GM21528 (cell line): ENCODE measurements at regions not wholly inside any gene's neighbourhood (a gene's known extent, or its start where the extent isn't known, plus 50 kb on each side); places are given as distances from the start of the nearest gene placed in this dataset.
A peak's percentile ranks its signal among the peaks of the same experiment; 100 is the strongest.
"Not testable (repeated sequence)": the region's sequence is repeated elsewhere in the genome, so short reads cannot be mapped to it uniquely, and the experiment has no call there.

Experiments
- ATAC-seq: cut with Tn5 transposase; IDR thresholded peaks from one replicate; pipeline ENCODE4 v1.9.1; 2021; ENCODE audit warnings: mild to moderate bottlenecking, moderate library complexity; ENCODE audit not compliant: unreplicated experiment, low FRiP score

- ATAC-seq: no peak
Measured at GRCh38 chr13:103676329-103676728, 610.1 kb upstream of the SLC10A2 start.

- ATAC-seq: no peak
Measured at GRCh38 chr13:103671547-103671946, 605.3 kb upstream of the SLC10A2 start.

- no peak for ATAC-seq
Measured at GRCh38 chr13:103663996-103664395, 597.8 kb upstream of the SLC10A2 start.

- no peak for ATAC-seq
Measured at GRCh38 chr13:103656311-103656710, 590.1 kb upstream of the SLC10A2 start.

GRCh38 chr13:103640606-103641005, 574.4 kb upstream of the SLC10A2 start:
- ATAC-seq: no peak

- no peak for ATAC-seq
Measured at GRCh38 chr13:103639326-103639725, 573.1 kb upstream of the SLC10A2 start.

- no peak for ATAC-seq
Measured at GRCh38 chr13:103638706-103639105, 572.5 kb upstream of the SLC10A2 start.

- no peak for ATAC-seq
Measured at GRCh38 chr13:103634066-103634465, 567.8 kb upstream of the SLC10A2 start.

GRCh38 chr13:103625194-103625593, 559.0 kb upstream of the SLC10A2 start:
- no peak for ATAC-seq

- no peak for ATAC-seq
Measured at GRCh38 chr13:103618151-103618550, 551.9 kb upstream of the SLC10A2 start.

GRCh38 chr13:103615771-103616170, 549.6 kb upstream of the SLC10A2 start:
- ATAC-seq: no peak

- ATAC-seq: no peak
Measured at GRCh38 chr13:103614761-103615160, 548.5 kb upstream of the SLC10A2 start.

- ATAC-seq: peak; percentile 84
Measured at GRCh38 chr13:103607995-103608394, 541.8 kb upstream of the SLC10A2 start.

- ATAC-seq: no peak
Measured at GRCh38 chr13:103605546-103606326, 539.5 kb upstream of the SLC10A2 start.

- ATAC-seq: not testable (repeated sequence)
Measured at GRCh38 chr13:103599870-103600269, 533.7 kb upstream of the SLC10A2 start.

- ATAC-seq: no peak
Measured at GRCh38 chr13:103598671-103599070, 532.5 kb upstream of the SLC10A2 start.

GRCh38 chr13:103573446-103573845, 507.2 kb upstream of the SLC10A2 start:
- no peak for ATAC-seq

- no peak for ATAC-seq
Measured at GRCh38 chr13:103568314-103568713, 502.1 kb upstream of the SLC10A2 start.

- ATAC-seq: no peak
Measured at GRCh38 chr13:103557878-103558277, 491.7 kb upstream of the SLC10A2 start.

GRCh38 chr13:103556681-103557080, 490.5 kb upstream of the SLC10A2 start:
- no peak for ATAC-seq

GRCh38 chr13:103547914-103548313, 481.7 kb upstream of the SLC10A2 start:
- ATAC-seq: no peak

- no peak for ATAC-seq
Measured at GRCh38 chr13:103546271-103546670, 480.1 kb upstream of the SLC10A2 start.

- ATAC-seq: no peak
Measured at GRCh38 chr13:103542648-103543047, 476.4 kb upstream of the SLC10A2 start.
